Spinal cord (tissue), 9 donors: ENCODE measurements at regions not wholly inside any gene's neighbourhood (a gene's known extent, or its start where the extent isn't known, plus 50 kb on each side); places are given as distances from the start of the nearest gene placed in this dataset.
A peak's percentile ranks its signal among the peaks of the same experiment; 100 is the strongest.

Source experiments
- DNase-seq, 6 donors: peaks; one replicate each; pipeline versions ENCODE4 v3.0.0 to v3.0.0-alpha.2; 2013 to 2015; ENCODE audit warnings: low spot score in 6 of 6, low read depth in 4 of 6
- H3K27ac ChIP-seq: one replicate; pipeline ENCODE4 v1.5.1; 2013; ENCODE audit warnings: low read depth, low read length, control low read depth
- H3K27me3 ChIP-seq: one replicate; pipeline ENCODE4 v1.6.1; 2013; ENCODE audit warnings: low read length; ENCODE audit not compliant: control insufficient read depth, insufficient read depth
- H3K36me3 ChIP-seq: one replicate; pipeline ENCODE4 v1.6.1; 2013; ENCODE audit warnings: low read length; ENCODE audit not compliant: control insufficient read depth, insufficient read depth
- H3K4me1 ChIP-seq: one replicate; pipeline ENCODE4 v1.6.1; 2013; ENCODE audit warnings: low read length; ENCODE audit not compliant: control insufficient read depth, insufficient read depth
- H3K4me3 ChIP-seq: one replicate; pipeline ENCODE4 v1.5.1; 2013; ENCODE audit warnings: low read depth, low read length, control low read depth
- H3K9me3 ChIP-seq: one replicate; pipeline ENCODE4 v1.6.1; 2013; ENCODE audit warnings: low read length; ENCODE audit not compliant: control insufficient read depth, insufficient read depth
- WGBS: methylation state at CpG from one replicate; pipeline ENCODE4 v1.1.5; 2013; ENCODE audit warnings: missing lambda C conversion rate; ENCODE audit not compliant: insufficient coverage; 5-methylcytosine and 5-hydroxymethylcytosine counted together
- donor health status: healthy.

DNA sequence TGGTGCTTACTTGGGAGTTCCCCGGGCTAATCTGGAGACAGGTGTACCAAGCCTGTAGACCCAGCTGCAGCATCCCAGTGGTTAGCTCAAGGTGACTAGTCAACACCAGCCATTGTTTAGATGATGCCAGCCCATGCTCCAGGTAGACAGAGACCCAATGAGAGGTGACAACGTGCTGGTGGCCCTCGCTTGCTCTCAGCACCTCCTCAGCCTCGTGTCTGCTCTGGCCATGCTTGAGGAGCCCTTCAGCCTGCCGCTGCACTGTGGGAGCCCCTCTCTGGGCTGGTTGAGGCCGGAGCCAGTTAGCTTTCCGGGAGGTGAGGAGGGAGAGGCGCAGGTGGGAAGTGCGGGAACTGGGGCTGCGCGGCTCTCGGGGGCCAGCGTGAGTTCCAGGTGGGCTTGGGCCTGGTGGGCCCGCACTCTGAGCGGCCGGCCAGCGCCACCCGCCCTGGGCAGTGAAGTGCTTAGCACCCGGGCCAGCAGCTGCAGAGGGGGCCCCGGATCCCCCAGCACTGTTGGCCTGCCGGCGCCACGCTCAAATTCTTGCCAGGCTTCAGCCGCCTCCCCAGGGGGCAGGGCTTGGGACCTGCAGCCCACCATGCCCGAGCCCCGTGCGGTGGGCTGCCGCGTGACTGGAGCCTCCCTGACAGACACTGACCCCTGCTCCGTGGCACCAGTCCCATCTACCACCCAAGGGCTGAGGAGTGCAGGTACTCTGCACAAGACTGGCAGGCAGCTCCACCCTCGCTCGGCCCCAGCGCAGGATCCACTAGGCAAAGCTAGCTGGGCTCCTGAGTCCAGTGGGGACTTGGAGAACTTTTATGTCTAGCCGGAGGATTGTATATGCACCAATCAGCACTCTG lies 85.9 kb upstream of the VSTM2B start:
- Histone ChIP-seq H3K36me3 (no peaks in the 10 kb centered on the region), H3K27me3 (no peaks in the 10 kb centered on the region), H3K9me3 (no peaks in the 10 kb centered on the region), H3K27ac (no peak overlapping the region), H3K4me3 (no peak overlapping the region), H3K4me1 (no peaks in the 10 kb centered on the region)
- no peak for DNase-seq
- 86% methylated on average over 34 of the region's 34 CpGs for WGBS

DNA sequence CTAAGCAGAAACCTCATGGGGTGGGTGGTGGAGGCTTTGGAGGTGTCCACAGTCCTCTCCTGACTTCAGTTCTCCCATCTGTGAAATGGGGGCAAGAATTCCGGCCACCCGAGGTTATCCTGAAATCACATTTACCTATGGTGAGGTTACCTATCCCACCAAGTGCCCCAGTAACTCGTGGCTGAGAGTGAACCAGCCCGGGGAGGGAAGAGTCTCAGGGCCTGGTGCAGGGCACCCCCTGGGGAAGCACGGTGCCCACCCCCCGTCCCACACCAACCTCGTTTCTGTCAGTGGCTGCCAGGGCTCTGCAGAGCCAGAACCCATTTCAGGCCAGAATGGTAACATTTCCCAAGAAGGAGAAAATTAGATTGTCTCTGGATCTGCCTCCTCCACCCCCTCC lies 83.7 kb upstream of the VSTM2B start:
- no peak for DNase-seq
- Histone ChIP-seq H3K36me3 (no peaks in the 10 kb centered on the region), H3K4me1 (peaks cover 6% of the 10 kb centered on the region), H3K27me3 (no peaks in the 10 kb centered on the region), H3K27ac (no peak overlapping the region), H3K4me3 (no peak overlapping the region), H3K9me3 (no peaks in the 10 kb centered on the region)
- WGBS: 78% methylated on average over 3 of the region's 7 CpGs

DNA sequence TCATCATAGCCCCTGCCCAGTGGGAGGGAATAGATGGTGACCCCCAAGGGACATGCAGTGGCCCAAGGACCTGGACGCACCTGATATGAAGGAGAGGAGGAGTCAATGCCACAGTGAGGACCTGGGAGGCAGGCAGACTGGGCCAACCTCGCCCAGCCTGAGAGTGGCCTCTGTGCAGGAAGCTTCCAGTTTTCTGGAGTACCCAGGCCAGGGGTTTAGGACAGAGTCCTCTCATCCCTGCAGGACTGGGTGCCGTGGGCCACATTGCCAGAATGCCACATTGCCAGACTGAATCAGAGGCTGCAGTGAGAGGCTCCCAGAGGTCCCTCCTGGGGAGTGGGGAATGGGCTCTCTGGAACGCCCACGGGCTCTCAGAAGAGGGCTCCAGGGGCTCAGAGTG lies 82.9 kb upstream of the VSTM2B start:
- H3K27me3 ChIP-seq: no peaks in the 10 kb centered on the region
- H3K27ac ChIP-seq: no peak overlapping the region
- WGBS: 78% methylated on average over 5 of the region's 5 CpGs
- no peaks in the 10 kb centered on the region for H3K9me3 ChIP-seq
- H3K4me3 ChIP-seq: no peak overlapping the region
- H3K4me1 ChIP-seq: peaks cover 11% of the 10 kb centered on the region
- DNase-seq: no peak
- no peaks in the 10 kb centered on the region for H3K36me3 ChIP-seq

DNA sequence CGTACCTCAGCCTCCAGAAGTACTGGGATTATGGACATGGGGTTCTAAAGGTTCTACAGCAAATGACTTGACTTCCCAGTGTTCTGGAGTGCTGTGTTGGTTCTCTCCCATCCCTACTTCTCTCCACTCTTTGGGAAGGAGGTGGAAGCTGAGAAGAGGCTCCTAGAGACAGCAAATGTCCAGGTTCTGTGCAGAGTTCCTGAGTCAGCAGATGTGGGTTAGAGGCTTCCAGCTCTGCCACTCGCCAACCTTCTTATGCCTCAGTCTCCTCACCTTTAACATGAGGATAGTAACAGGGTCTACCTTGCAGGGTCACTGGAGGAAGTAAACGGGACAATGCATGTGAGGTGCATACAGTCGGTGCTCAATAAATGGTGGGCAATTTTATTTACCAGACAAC lies 80.5 kb upstream of the VSTM2B start:
- peaks cover 11% of the 10 kb centered on the region for H3K4me1 ChIP-seq
- 87% methylated on average over 3 of the region's 4 CpGs for WGBS
- no peaks in the 10 kb centered on the region for H3K27me3 ChIP-seq
- no peak for DNase-seq
- H3K27ac ChIP-seq: no peak overlapping the region
- H3K36me3 ChIP-seq: no peaks in the 10 kb centered on the region
- no peaks in the 10 kb centered on the region for H3K9me3 ChIP-seq
- H3K4me3 ChIP-seq: no peak overlapping the region

DNA sequence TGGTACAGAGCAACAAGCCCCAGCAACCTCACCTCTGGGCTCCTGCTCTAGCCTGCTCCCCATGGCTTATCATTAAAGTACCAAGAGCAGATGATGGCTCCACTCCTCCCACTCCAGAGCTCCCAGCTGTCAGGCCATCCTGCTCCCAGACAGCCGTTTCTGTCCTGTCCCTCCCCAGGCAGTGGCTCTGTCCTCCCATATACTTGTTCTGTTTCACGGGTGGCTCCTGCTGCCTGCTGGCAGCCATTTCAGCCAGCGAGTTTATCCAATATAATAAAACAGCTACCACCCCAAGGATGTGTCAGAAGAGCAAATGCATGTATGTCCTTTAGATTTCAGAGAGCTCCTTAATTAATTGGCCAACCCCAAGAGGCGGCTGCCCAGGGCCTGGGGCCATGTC lies 79.4 kb upstream of the VSTM2B start:
- H3K27ac ChIP-seq: no peak overlapping the region
- 16% methylated on average over 3 of the region's 4 CpGs for WGBS
- DNase-seq: peak in 2 of 6 donors; percentile 11 to 48

DNA sequence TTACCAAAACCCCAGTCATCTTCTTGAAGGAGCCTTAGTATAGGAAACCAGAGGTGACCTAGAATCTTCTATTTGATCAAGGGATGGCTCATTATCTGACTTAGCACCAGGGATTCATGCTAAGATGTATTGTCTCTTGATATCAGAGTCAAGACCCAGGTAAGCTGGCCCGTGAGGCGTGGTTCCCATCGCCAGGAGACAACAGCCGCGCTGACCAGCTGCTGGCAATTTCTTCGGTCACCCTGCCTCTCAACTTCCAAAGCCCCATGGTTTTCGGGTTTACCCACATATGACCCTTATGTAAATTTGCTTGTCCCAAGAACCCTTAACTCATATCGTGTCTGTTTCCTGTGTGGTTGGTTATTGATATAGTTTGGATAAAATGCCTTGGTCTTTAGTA lies 77.7 kb upstream of the VSTM2B start:
- H3K36me3 ChIP-seq: no peaks in the 10 kb centered on the region
- no peak overlapping the region for H3K27ac ChIP-seq
- WGBS: 87% methylated on average over 7 of the region's 8 CpGs
- DNase-seq: no peak
- H3K9me3 ChIP-seq: no peaks in the 10 kb centered on the region
- no peak overlapping the region for H3K4me3 ChIP-seq
- H3K27me3 ChIP-seq: no peaks in the 10 kb centered on the region
- H3K4me1 ChIP-seq: peaks cover 11% of the 10 kb centered on the region

More for the DNA sequence above, 79.4 kb upstream of the VSTM2B start:
- Histone ChIP-seq H3K9me3 (no peaks in the 10 kb centered on the region), H3K27me3 (no peaks in the 10 kb centered on the region), H3K4me3 (no peak overlapping the region), H3K36me3 (no peaks in the 10 kb centered on the region), H3K4me1 (peaks cover 11% of the 10 kb centered on the region)

DNA sequence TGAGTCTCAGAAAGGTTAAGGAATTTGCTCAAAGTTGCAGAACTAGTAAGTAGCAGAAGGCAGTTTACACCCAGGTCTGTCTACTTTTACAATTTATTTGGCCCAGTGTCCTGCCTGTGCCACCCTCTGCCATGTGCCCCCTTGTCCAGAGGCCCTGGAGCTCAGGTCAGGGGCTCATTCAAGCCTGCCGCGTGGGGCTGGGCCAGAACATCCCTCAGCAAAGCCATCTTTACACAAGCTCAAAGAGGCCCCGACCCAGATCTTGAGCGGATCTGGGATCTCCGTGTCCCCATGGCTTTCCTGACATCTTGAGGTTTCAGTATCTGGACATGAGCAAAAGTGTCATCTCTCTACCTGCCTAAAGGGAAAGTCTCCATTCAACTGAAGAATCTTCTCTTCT lies 76.4 kb upstream of the VSTM2B start:
- Histone ChIP-seq H3K36me3 (no peaks in the 10 kb centered on the region), H3K27ac (no peak overlapping the region), H3K4me1 (peaks cover 11% of the 10 kb centered on the region), H3K4me3 (no peak overlapping the region), H3K27me3 (no peaks in the 10 kb centered on the region), H3K9me3 (no peaks in the 10 kb centered on the region)
- 96% methylated on average over 5 of the region's 5 CpGs for WGBS
- no peak for DNase-seq

DNA sequence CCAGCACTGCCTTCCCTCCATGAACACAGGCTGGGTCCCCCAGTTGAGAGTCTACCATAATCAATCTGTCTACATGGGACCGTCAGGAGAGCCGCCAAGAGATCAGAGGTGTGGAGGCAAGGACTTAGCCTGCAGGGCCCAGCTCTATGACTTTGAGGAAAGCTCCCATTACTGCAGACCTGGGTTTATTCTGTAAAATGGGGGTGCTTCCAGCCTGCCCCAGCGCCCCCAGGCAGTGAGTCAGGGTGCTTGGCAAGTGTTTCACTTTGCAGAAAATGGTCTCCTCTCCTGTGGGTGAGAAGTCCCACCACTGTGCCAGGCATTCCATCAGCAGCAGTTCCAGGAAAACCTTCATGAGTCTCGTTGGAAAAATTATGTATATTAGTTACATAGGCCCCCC lies 75.5 kb upstream of the VSTM2B start:
- H3K9me3 ChIP-seq: no peaks in the 10 kb centered on the region
- H3K27ac ChIP-seq: no peak overlapping the region
- H3K36me3 ChIP-seq: no peaks in the 10 kb centered on the region
- DNase-seq: peak in 1 of 6 donors; percentile 13
- peaks cover 11% of the 10 kb centered on the region for H3K4me1 ChIP-seq
- no peak overlapping the region for H3K4me3 ChIP-seq
- H3K27me3 ChIP-seq: no peaks in the 10 kb centered on the region
- WGBS: 95% methylated on average over 3 of the region's 4 CpGs

DNA sequence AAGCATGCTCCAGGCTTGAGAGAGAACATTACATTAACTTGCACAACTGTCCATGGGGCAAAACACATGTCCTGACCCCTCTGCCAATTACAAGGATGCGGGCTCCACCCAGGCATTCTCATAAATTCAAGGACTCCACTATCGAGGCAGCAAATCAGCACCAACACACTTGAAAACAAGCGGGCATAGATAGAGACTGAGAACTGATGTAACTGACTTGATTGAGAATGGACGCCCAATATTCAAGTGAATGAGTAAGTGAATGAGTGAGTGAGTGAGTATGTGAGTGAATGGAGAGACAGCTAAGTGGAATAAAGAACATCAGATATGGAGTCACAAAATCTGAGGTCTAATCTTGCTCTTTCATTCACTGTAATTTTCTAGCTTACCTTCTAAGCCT lies 75.0 kb upstream of the VSTM2B start:
- Histone ChIP-seq H3K4me3 (no peak overlapping the region), H3K27ac (no peak overlapping the region), H3K4me1 (peaks cover 11% of the 10 kb centered on the region), H3K27me3 (no peaks in the 10 kb centered on the region), H3K36me3 (no peaks in the 10 kb centered on the region), H3K9me3 (no peaks in the 10 kb centered on the region)
- no peak for DNase-seq
- WGBS: 83% methylated on average over 1 of the region's 4 CpGs

DNA sequence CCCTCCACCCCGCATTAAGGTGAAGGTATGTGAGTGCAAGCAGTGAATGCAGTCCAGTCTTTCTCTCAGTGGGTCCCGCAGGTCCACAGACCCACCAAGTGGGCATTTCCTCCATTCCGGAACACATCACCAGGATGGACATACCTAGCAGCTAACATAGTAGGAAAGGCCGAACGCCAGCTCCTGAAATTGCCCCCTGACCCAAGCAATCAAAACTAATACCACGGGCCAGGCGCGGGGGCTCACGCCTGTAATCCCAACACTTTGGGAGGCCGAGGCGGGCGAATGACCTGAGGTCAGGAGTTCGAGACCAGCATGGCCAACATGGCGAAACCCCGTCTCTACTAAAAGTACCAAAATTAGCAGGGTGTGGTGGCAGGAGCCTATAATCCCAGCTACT lies 71.7 kb upstream of the VSTM2B start:
- H3K4me3 ChIP-seq: no peak overlapping the region
- DNase-seq: no peak
- H3K27me3 ChIP-seq: no peaks in the 10 kb centered on the region
- H3K9me3 ChIP-seq: no peaks in the 10 kb centered on the region
- no peaks in the 10 kb centered on the region for H3K4me1 ChIP-seq
- no peak overlapping the region for H3K27ac ChIP-seq
- WGBS: 97% methylated on average over 14 of the region's 15 CpGs
- H3K36me3 ChIP-seq: no peaks in the 10 kb centered on the region
